SK-N-DZ (cell line): ENCODE measurements at regions not wholly inside any gene's neighbourhood (a gene's known extent, or its start where the extent isn't known, plus 50 kb on each side); places are given as distances from the start of the nearest gene placed in this dataset.

Experiments used
- DNase-seq: peaks from one replicate; pipeline ENCODE4 v3.0.0-alpha.2; 2015; ENCODE audit warnings: low spot score

DNA sequence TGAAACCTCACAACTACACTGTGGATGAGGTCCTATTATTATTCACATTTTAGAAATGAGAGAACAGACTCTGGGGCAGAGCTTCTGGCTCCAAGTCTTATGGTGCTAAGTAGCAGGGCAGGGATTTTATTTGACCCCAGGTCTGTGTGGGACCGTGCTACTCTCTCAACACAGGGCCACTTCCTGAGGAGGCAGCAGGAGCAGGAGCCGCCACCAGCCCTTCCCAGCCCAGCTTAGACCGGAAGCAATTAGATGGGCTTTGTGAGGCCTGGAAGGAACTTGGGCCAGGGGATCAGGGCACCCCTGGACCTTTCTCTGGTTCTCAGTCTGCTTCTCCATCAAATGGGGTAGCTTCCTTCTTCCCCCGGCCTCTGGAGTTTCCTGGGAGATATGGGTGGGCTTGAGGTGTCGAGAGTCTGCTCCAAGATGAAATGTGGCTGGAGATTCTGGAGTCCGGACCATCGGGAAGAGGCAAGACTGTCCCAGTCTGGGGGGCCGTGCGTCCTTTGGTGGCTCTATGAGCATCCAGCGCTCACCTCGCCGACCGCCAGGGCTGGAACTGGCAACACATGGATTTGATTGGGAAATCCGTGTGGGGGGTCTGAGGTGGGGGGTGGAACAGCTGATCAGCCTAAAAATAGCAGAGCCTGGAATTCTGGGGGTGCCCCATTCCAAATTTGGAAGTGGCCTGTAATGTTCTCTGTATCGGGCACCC, 136.8 kb downstream of the FOXD2 start:
- DNase-seq = no peak

DNA sequence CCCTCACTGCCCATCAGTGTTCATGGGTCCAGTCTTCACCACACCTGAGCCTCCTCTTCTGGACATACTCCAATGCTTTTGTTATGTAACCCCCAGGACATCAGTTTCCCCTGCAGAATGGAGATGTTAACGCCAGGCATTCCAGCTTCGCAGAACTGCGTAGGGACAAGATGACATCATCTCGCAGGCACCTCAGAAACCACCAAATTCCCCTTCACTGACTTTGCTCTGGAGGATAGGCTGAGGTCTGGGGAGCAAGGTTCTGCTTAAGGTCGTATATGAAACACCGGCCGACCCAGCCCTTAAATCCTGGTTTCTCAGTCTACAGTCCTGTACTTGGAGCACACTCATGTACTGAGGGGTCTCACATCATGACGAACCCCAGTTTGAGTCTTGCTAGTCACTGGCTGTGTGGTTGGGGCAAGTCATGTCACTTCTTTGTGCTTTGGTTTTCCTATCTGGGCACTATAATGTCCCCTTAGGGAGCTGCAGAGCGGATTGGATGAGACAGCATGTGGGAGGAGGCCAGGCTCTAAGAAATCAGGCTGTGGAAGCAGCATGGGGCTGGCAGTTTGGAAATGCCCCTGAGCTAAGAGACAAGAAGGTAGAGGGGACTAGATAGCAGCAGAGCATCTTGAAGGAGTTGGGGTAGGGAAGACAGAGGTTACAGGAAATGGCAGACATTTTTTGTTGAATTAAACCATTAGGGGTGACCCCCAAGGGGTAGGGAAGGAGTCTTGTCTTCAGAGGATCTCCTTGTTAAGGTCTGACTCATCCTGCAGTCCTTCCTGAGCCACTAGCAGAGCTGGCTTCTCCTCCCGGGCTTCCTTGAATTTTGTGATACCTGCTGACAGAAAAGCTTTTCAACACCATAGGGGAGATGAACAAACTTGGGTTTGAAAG, 138.3 kb downstream of the FOXD2 start:
- DNase-seq = no peak

DNA sequence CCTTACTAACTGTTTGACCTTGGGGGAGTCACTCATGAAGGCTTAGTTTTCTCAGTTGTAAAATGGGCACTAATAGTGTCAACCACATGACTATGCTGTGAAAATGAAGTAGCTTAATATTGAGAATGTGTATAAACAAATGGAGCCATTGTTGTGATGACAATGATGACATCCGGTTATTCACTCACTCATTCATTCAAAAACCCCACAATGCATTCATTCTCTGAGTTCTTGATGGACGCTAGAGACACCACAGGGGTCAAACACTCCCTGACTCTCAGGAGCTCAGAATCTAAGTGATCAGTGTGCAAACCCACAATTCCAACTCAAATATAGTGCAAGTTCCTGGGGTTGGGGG, 138.9 kb downstream of the FOXD2 start:
- DNase-seq = no peak

DNA sequence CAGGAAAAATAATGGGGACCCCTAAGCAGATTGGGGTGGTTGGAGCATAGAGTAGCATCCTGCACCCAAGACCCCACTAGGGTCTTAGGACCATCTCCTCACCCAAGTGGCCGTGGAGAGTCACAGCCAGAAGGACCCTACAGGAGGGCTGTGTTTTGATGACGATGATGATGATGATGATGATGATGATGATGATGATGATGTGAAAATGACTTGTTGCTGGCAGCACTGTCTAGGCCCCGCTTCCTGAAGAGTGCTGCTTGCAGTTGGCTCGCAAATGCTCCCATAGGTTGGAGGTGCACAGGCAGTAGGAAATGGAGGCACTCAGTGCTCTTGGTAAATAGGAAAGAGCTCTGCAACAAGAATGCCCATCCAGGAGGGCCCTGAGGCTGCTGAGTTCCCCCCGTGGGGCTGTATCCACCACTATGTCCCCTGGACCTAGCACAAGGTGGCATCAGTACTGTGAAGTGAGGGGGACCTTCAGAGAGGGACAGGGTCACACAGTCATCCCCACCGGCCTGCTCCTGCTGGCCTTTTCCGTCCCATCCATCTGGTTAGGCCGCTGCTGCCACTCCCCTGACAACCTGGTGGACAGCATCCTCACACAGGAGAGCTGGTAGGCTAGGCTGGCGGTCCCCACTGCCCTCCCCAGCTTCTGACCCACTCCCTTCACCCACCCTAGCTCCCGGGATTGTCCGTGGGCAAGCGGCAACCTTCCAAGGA, 139.6 kb downstream of the FOXD2 start:
- no peak for DNase-seq

DNA sequence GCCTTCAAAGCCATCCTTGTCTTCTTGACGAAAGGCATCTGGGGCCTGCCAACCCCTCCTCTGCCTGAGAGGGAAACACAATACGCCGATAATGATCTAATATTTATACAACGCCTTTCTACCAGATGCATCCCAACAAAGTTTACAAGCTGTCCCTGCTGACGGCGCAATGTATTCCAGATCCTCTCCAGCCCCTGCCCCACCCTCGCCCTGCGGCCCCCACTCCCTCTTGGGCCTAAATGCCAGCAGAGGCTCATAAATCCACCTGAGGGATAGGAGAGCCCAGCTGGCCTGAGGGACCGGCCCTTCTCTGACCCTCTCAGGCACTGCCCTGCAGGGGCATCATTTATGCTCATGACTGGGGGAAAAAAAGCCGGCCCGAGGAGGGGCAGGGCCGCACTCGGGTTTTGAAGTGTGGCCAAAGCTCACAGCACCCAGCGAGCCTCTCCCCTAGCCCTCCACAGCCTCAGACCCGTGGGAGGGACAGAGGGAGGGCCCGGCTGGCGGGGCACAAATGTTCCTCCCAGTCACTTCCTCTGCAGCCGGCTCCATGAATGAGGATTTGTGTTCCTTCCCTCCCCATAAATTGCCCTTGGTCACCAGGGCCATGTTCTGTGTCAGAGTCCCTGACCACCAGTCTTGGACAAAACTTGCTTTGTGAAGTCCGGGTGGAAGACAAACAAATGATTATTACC, 140.3 kb downstream of the FOXD2 start:
- no peak for DNase-seq

DNA sequence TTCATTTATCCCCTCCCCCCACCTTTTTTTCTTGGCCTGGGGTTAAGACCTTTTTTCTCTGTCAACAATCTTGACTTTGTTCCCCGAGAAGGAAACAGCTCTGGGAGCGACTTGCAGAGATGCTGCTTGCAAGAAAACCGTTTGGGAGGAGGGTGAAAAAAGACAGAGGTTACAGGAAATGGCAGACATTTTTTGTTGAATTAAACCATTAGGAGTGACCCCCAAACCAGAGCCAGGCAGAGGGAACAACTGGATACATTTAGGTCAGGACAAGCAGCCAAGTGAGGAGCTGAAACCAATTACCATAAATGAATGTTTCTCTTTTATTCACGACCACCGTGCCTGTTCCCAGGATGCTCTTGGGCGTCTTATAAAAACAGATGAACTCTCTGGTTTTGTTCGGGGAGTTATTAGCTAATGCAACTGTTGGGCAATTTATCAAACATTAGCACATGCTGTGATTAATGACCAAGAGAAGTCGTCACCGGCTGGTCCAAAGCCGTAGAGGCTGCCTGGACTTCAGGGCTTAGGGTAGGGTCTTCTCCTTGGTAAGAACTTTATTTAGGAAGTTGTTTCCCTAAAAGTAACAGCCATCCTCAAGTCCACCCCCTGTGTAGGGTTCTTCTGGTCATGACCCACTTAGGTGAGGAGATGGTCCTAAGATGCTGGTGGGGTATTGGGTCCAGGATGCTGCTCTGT, 141.0 kb downstream of the FOXD2 start:
- no peak for DNase-seq

DNA sequence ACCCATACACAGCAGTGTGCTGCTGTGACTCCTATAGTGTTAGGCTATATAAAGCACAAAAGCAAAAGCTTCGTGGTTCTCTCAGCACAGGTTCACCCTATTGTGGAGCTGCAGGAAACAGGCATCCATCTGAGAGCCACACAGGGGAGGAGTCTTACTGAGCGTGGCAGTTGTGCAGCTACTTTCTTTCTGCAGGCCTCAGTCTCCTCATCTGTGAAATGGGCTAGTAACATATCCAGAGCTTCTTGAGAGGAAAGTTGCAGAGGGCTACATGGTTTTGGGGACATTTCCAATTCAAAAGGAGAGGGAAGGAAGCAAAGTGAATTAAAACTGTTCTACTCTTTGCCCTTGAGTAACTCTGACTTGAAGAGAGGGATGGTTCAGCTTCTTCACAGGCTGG, 142.0 kb downstream of the FOXD2 start:
- no peak for DNase-seq

DNA sequence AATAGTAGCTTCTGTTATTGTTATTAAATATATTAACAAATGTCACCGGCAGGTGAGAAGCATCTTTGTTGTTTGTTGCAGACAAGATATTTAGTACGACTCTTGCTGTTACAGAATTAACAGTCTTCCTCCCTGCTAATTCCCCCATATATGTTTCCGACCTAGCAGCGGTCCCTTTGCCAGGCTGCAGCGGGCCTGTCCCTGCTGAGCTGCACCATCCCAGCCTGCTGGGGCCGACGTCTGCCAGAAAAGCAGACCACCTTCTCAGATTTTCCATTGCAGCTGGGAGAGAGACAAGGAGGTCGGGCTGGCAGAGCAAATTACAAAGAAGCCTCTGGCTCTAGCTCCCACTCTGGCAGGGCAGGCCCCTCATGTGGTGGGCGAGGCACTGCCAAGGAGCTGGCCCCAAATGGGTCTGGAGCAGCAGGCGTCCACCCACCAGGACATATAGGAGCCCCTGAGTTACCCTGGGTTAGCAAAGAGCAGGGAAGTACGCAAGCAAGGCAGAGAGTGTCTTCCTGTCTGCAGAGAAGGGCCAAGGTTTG, 142.7 kb downstream of the FOXD2 start:
- no peak for DNase-seq

DNA sequence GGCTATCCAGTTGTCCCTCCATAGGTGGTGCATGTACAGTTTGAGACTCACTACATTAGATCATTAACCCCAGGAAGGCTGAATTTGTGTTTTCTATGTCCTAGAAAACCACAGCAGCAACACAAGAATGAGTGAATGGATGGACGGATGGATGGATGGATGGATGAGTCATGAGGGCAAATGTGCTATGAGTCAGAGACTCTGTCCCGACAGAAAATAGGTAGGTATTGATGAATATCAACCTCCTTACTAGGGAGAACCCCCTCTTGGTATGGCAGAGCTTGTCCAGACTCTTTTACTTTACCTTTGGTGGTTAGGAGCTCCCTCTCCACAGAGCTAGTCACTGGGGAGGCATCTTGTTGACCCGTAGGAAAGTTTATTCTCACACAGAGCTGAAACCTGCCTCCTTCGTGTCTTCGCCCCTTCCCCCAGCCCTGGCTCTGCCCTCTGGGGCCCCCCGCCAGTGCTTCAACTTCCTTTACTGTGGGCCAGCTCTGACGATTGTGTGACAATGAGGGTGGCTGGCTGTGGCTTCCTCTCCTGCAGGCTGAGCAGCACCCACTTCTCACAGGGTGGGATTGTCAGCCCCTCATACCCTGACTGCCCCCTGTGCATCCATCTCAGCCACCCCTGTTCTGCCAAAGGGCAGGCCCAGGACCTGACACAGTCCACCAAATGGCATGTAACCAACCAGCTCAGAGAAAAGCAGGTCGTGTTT, 145.2 kb downstream of the FOXD2 start:
- no peak for DNase-seq

DNA sequence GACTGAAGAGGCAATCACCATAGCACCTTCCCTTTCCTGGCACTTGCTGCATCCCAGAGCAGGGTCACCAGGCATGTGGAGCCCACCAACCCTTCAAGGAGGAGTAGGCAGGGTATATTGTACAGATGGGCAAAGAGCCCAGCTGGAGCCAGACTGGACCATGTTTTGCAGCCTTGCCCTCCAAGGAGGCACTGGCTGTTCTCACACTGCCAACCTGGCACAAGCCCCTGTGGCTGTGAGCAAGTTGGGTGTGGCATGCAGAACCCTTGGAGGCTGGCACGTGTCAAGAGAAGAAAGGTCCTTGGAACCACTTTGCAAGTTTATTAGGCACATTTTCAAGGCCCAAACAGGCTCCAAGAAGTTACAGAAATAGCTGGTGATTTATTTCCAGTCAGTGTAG, 146.4 kb downstream of the FOXD2 start:
- no peak for DNase-seq

DNA sequence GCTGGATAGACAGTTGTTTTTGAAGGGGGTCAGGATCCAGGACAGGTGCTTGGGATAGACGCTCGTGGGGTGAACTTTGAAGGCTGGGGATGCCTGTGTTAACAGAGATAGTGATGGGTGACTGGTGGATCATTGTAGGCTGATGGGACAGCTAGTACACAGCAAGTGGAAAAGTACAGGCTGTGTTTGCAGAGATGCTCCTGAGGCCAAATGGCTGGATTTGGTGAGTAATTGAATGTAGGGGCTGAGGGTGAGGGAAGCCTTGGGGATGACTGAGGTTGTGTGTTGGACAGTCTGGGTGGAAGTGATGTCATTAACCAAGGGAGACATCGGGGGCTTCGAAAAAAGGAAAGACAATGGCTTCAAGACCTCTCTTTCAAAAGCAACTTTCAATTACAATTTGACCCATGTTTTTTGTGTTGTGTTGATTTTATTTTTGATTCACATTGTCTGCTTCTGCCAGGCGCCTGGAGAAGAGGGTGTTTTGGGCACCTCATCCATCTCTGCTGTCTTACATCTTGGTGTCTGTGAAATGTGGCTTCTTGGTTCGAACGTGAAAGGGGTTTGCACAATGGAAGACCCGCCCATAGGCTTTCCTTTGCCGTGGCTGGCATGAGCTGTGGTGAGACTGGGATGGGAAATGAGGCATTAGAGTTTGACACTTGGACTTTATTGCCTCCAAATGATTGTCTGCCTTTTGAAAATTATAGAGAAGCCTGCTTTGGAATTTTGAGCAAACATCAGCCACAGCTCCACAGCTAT, 147.5 kb downstream of the FOXD2 start:
- no peak for DNase-seq

DNA sequence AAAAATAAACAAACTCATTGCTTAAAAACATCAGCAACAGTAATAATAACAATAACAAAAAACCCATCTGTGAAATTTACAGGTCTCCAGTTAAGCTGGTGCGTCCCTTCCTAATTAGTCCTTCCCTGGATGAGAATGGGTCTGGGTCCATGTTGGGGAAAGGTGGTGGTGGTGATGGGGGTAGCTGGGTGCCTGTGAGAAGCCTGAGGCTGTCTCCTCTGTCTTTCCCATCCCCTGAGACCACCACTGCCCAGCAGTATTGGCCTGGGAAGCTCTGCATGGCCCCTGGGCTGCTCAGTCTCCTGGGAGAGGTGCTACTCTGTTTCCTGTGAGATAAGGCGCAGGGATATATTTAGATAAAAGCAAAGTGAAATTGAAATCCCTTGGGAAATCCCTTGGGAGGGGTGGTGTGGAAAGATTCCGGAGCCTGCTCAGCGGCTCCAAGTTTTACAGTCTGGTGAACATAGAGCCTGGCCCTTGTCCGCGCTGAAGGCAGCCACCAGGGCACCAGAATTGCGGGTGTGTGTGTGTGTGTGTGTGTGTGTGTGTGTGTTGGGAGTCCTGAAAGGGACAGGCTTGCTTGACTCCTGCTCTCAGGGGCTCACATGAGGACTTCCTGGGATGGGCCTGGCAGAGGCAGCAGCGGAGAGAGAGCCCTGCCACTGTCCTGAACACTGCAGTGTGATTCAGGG, 150.2 kb downstream of the FOXD2 start:
- peak; percentile 67 for DNase-seq

DNA sequence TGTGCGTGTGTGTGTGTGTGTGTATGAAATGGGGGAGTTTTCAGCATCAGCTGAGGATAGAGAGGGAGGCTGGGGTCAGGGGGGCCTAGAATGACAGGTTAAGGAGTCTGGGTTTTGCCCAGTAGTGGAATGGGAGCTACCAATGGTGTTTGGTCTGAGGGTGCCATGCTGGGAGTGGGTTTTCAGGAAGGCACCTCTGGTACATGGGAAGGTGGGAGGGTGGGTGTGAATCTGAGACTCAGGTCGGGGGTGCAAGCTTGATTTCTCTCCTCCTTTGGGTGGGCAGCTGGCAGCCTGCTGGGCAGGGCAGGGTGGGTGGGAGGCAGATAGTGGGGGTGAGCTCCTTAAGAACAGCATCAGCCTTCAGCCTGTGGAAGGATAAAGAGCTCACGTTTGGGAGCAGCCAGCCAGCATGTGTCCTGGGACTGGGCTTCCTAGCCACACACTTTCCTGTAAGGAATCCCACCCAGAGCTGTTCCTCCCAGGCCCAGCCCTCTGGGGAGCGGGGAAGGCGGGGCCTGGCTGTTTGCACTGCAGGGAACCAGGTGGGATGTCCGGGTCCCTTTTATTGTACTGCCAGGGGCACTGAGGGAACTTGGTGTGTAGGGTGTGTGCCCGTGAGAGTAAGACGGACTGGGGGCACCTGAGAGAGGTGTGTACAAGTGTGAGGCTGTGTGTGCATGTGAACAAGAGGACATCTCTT, 152.8 kb downstream of the FOXD2 start:
- DNase-seq = no peak

DNA sequence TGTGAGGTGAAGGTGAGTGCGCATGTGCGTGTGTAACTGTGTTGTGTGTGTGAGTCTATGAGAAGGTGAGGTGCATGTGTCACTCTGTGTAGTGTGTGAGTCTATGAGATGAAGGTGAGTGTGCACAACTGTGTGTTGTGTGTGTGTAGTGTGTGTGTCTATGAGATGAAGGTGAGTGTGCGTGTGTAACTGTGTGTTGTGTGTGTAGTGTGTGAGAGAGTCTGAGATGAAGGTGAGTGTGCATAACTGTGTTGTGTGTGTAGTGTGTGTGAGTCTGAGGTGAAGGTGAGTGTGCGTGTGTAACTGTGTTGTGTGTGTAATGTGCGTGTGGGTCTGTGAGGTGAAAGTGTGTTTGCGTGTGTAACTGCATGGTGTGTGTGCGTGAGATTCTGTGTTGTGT, 154.0 kb downstream of the FOXD2 start:
- no peak for DNase-seq

DNA sequence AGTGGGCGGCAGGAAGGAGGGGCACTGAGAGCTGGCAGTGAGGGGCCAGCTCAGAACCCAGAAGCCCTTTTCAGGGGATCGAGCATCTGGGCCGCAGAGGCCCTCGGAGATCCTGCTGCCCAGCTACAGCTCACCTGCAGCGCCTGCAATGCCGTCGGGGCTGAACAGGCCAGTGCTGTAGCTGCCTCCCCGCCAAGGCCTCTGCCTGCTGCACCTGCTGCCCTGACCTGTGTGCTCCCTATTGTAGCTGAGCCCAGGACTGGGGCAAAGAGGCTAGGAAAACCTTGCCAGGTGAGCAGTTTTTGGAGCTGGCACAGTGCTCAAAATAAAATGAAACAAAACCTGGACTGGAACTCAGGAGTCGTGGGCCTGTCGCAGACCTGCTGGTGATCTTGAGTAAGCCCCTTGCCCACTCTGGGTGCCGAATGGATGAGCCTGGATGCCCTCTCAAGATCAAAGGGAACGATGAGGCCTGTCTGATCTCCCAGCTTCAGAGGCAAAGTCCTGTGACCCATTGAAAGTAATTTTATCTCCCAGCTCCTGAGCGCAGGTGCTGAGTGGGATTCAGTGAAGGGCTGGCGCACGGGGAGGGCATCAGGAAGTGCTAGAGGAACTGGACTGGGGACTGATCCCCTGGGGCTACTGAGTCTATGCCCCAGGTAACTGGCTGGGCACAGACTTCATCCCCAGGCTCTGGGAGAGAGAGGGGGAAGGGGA, 154.6 kb downstream of the FOXD2 start:
- DNase-seq = no peak

DNA sequence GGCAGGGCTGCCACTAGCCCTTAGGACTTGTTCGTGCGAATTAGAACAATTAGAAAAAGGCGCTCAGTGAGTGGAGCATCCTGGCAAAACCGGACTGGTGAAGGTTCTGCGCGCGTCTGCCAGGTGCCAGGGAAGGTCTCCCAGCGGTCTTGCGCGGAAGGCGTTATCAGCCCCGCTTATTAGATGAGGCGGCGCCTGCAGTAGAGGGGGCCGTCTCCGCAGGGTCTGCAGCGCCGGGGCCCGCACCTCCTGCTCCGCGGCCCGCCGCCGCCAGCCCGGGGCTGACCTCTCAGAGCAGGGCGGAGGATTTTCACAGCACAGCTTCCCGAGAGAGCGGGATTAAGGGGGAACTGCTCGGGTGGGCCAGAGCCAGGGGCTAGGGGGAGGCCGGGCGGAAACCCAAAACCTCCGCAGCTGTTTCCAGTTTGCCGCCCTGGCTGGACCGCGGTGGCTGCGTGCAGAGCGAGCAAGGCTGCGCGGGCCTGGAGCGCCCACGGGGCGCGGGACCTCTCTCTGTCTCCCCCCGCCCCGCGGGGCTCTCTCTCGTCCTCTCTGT, 155.2 kb downstream of the FOXD2 start:
- peak; percentile 24 for DNase-seq

DNA sequence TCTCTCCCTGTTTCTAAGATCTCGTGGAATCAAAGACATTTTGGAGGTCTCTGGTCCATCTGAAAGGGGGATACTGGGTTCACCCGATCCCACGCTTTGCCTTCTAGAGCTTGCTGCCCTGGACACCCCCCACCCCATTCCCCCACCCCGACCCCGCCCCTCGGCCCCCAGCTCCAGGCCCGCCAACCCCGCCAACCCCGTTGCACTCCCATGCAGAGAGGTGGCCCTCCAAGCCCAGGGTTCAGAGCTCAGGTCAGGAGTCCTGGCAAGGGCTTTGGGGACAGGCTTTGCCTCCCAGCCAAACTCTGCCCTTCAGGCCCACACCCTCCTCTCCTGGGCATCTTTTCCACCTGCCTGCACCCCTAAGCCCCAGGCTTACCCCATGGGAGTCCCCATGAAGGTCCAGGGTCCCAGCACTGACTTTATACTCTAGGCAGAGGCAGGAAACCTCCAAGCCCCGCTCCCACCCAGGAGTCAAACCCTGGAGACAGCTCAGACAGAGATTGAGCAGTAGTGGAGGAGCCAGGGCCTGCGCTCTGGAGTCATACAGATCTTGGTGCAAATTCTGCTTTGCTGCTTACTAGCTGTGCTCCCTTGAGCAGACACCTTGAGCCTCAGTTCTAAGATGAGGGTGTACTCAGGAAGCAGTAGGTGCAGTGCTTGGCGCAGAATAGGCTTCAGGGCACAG, 155.9 kb downstream of the FOXD2 start:
- no peak for DNase-seq
